Stimulated activated CD8-positive, alpha-beta memory T cell treated with anti-CD3 and anti-CD28 coated beads, Interleukin-7, amount 100 ng/mL, for 4 hours (primary cell): ENCODE measurements at regions not wholly inside any gene's neighbourhood (a gene's known extent, or its start where the extent isn't known, plus 50 kb on each side); places are given as distances from the start of the nearest gene placed in this dataset.

Experiments used
- DNase-seq, 2 donors: peaks; one replicate each; pipeline ENCODE4 v3.0.0-alpha.2; 2020; ENCODE audit warnings: low read depth in 2 of 2

- no peak for DNase-seq
These were observed 213.2 kb downstream of the IRF8 start for GRCh38 chr16:86112178-86112577.

GRCh38 chr16:86117235-86117634 lies 218.3 kb downstream of the IRF8 start:
- DNase-seq = no peak

- no peak for DNase-seq
These were observed 218.8 kb downstream of the IRF8 start for GRCh38 chr16:86117756-86118155.

- no peak for DNase-seq
These were observed 219.7 kb downstream of the IRF8 start for GRCh38 chr16:86118467-86119307.

GRCh38 chr16:86120201-86121192 lies 221.5 kb downstream of the IRF8 start:
- DNase-seq = no peak

- no peak for DNase-seq
These were observed 222.5 kb downstream of the IRF8 start for GRCh38 chr16:86121374-86122010.

- no peak for DNase-seq
These were observed 223.8 kb downstream of the IRF8 start for GRCh38 chr16:86122681-86123342.

GRCh38 chr16:86124321-86124720 lies 225.4 kb downstream of the IRF8 start:
- no peak for DNase-seq

- no peak for DNase-seq
These were observed 227.9 kb downstream of the IRF8 start for GRCh38 chr16:86126891-86127290.

- no peak for DNase-seq
These were observed 228.4 kb downstream of the IRF8 start for GRCh38 chr16:86127366-86127765.

- DNase-seq = no peak
These were observed 229.3 kb downstream of the IRF8 start for GRCh38 chr16:86128246-86128645.

GRCh38 chr16:86129541-86129940 lies 230.6 kb downstream of the IRF8 start:
- DNase-seq = no peak

GRCh38 chr16:86133377-86133776 lies 234.4 kb downstream of the IRF8 start:
- DNase-seq = no peak

- DNase-seq = no peak
These were observed 234.9 kb downstream of the IRF8 start for GRCh38 chr16:86133847-86134375.

- no peak for DNase-seq
These were observed 236.0 kb downstream of the IRF8 start for GRCh38 chr16:86134802-86135461.

GRCh38 chr16:86137359-86137758 lies 238.4 kb downstream of the IRF8 start:
- DNase-seq = no peak

GRCh38 chr16:86138121-86139085 lies 239.4 kb downstream of the IRF8 start:
- DNase-seq = no peak

GRCh38 chr16:86142801-86143236 lies 243.9 kb downstream of the IRF8 start:
- no peak for DNase-seq

- DNase-seq = no peak
These were observed 244.7 kb downstream of the IRF8 start for GRCh38 chr16:86143666-86144065.
